Stimulated activated CD4-positive, alpha-beta T cell treated with anti-CD3 and anti-CD28 coated beads, Interleukin-4, amount 100 ng/mL, for 24 hours (primary cell): ENCODE measurements at regions not wholly inside any gene's neighbourhood (a gene's known extent, or its start where the extent isn't known, plus 50 kb on each side); places are given as distances from the start of the nearest gene placed in this dataset.

Experiments used
- DNase-seq: peaks from one replicate; pipeline ENCODE4 v3.0.0-alpha.2; 2020

GRCh38 chr10:10310498-10310897, 707.2 kb upstream of the CELF2 start:
- DNase-seq = no peak

DNA sequence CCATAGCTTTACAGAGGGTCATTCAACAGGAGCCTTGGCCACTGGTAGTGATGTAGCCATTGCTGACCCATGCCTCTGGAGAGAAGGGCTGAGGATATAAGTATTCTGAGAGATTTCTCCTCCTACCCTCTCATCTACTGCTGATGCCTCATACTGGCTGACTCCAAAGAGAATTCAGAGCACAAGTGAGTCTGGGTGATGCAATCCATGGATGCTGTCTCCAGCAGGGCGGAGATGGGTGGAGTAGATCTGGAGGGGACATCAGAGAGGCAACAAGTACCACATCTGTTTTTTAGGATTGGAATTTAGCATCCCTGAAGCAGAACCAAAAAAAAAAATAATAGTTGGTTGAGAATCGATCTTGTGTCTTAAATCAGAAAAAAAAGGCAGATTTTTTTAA, 705.7 kb upstream of the CELF2 start:
- DNase-seq = no peak

DNA sequence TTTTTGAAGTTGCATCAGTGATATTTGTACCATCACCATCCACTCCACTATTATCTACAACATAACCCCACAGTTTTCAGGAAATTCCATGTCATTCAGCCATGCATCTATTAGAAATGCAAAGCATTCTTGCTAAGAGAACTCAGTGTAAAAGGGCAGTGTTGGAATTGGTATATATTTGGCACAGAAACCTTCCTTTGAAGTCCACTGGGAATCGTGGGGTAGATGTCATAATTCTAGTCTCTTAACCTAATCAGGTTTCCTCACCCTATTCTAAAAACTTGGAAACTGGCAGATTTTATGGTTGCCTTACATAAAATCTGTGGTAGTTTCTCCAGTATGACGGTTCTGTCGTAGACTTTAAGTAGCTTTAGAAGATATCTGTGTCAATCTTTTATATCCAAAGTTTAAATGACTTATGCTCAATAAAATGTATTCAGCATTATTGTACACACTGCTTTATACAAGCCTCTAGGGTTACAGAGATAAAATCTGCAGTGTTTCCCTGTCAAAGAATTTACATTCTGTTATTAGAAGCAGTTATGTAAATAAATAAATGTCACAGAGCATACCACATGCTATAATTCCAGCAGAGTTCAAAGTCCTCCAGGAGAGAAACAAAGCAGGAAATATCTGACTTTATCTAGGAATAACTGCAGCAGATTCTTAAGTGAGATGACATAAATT, 704.4 kb upstream of the CELF2 start:
- no peak for DNase-seq

DNA sequence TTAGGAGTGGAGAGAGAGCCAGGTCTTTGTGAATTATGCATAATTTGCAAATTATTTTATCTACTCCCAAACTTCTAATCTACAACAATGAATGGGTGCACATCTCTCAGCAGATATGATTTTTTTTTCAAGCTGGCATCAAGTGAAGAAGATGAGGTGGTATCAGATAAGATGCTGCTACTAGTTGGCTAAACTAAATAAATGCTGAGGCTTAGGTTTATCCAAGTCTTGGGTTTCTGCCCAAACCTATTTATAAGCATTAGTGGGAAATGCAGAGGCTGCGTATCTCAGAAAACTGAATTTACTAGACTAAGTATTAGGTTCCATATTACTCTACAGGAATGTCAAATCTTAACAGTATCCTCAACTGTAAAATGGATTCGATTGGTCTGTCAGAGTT, 703.0 kb upstream of the CELF2 start:
- DNase-seq = no peak

DNA sequence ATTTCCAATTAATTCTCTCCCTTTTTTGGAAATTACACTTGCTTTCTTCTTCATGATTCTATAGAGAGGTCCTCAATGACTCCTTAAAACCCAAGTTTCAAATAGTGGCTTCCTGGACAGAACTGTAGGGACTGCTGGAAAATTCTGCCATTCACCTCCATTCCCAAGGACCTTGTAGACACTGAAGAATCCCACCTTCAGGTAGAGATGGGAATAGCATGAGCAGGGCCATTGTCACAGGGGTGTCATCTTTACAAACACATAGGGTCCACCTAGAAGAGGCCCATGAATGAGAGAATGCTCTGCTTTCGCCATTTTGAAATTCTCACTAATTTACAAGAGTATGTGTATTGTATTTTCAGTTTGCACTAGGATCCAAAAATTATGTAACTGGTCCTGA, 701.7 kb upstream of the CELF2 start:
- no peak for DNase-seq

GRCh38 chr10:10317151-10317550, 700.5 kb upstream of the CELF2 start:
- DNase-seq = no peak

GRCh38 chr10:10318856-10319255, 698.8 kb upstream of the CELF2 start:
- no peak for DNase-seq

- no peak for DNase-seq
Observed at GRCh38 chr10:10320956-10321355, 696.7 kb upstream of the CELF2 start.

GRCh38 chr10:10326116-10326515, 691.6 kb upstream of the CELF2 start:
- DNase-seq = no peak

GRCh38 chr10:10327934-10328333, 689.7 kb upstream of the CELF2 start:
- DNase-seq = no peak

GRCh38 chr10:10330418-10330817, 687.3 kb upstream of the CELF2 start:
- no peak for DNase-seq

GRCh38 chr10:10332786-10333185, 684.9 kb upstream of the CELF2 start:
- no peak for DNase-seq

GRCh38 chr10:10333622-10334021, 684.0 kb upstream of the CELF2 start:
- no peak for DNase-seq

- DNase-seq = no peak
Observed at GRCh38 chr10:10338339-10338738, 679.3 kb upstream of the CELF2 start.

DNA sequence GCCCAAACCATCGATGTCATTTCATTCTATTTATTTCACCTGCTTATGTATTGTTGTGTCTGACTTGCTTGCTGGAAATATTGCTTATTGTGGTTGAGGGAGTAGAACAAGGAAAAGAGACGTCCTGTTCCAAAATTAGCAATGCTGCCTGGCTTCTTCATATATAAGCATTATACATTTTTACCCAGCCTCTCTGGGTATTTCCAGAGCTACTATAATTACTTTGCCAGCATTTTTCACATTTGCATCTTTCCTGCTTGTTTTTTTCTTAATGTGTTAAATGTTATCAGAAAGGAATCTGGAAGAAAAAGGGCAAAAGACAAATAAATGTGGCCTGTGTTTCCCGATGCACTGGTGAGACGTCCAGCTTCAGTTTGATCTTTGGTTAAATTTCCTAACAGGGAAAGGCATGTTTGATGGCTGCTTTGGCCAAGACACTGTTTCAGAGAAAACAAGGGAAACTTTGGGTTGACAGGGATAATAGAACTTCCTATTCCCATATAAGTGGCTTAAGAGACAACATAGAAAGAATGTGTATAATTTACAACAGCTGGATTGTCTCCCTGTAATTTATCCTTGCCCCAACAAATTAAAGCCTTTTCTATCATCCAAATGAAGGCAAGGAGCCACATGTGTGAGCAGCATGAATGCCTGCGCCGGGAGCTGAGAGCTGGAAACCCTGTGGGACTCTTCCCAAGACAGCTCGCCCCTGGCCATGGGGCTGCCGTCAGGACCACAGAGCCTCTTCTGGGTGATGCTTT, 671.1 kb upstream of the CELF2 start:
- no peak for DNase-seq

- no peak for DNase-seq
Observed at GRCh38 chr10:10350050-10350449, 667.6 kb upstream of the CELF2 start.

DNA sequence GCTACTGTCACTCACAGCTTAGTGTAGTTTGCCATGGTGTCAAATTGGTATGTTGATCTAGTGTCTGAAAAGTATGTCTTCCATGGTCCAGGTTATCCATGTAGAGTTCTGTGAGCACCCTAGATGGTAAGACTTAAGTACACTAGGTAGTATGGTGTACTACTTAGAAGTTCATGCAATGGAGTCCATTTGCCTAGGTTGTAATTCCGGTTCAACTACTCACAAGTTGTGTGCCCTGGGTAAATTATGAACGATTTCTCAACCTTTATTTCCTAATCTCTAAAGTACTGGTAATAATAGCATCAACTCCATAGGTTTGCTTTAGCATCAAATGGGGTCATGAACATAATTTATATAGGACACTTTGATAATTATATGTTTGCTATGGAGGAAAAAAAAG, 666.2 kb upstream of the CELF2 start:
- no peak for DNase-seq

DNA sequence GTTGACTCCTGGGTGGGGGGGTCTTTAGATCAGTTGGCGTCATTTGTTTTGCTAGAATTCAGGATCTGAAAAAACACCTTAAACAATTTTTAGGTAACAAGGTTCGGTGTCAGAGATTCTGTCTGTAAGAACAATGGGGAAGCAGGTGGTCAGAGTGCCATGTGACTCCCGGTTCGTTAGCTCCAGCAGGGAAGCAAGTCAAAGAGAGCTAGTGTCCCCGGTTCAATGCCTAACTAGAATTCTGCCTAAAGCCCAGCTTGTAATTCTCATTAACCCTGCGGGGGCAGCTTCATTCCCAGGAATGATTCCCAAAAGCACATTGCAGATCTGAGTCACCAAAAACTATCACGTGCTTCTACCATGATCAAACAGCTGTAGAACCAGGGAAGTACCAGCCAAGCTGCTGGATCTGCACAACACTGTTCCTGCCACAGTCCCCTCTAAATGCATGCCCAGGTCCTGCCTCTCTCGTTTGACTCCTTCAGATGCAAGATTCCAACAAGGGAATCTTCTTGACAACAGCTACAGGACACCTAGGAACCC, 664.3 kb upstream of the CELF2 start:
- no peak for DNase-seq

DNA sequence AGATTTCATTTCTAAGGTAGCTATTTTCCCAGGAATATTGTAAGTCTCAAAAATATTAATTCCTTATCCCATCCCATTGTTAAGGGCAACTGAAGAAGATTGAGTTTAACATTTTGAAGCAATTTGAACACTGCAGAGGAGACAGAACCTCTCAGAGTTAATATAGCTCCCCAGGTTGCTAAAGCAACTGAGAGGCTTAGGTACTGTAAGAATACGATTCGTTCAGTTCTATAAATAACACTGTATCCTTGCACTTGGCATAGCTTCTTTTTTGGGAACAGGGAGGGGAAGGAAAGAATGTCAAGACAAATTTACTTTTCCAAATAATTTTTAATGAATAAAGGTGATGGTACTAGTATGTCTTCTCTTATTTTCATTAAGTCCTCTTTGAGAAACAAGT, 658.4 kb upstream of the CELF2 start:
- DNase-seq = no peak

DNA sequence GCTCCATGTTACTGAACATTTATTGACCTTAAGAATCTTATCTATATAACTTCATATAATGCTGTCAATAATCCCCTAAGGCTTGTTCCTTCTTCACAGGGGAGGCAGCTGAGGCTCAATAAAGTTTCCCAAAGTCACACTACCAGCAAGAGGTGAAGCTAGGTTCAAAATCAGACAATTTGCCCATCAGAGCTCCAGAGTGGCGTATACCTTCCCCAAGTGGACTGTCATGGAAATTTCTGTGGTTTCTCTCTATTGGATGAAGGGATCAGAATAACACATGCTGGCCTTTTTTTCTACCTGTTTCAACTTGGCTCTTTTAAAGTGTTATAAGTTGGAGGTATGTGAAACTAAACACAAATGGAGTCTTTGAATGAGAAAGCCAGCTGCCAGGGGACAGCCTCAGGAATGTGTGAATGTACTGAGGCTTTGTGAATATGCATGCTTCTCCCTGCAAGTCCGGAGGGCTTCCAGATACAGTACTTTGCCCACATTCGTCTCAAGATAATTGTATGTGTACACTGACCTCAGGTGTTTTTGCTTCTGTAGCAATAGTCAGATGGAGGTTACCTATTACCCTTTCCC, 656.3 kb upstream of the CELF2 start:
- DNase-seq = no peak

GRCh38 chr10:10362800-10363199, 654.9 kb upstream of the CELF2 start:
- no peak for DNase-seq

- no peak for DNase-seq
Observed at GRCh38 chr10:10363217-10363616, 654.5 kb upstream of the CELF2 start.

DNA sequence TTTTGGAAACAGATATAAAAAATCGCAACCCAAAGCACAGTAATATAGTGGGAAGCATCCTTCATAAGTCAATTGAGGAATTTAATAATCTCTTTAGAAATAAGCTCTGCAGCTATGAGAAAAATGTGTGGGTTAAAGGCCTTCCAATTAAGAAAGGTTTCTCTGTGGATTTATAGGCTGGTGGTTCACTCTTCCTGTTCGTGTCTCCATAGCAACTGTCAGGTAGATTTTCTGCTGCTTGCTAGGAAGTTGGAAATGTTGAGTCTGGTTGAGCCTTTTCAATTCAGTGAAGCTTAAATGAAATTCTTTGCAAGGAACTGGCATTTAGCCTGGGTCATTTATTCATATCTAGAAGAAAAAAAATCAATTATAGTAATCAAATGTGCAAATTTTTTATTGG, 652.8 kb upstream of the CELF2 start:
- DNase-seq = no peak

- DNase-seq = no peak
Observed at GRCh38 chr10:10365676-10366075, 652.0 kb upstream of the CELF2 start.
